SW 1271 (cell line): ENCODE measurements at regions not wholly inside any gene's neighbourhood (a gene's known extent, or its start where the extent isn't known, plus 50 kb on each side); places are given as distances from the start of the nearest gene placed in this dataset.
A peak's percentile ranks its signal among the peaks of the same experiment; 100 is the strongest.

ENCODE experiments used
- DNase-seq, 2 experiments: peaks; one replicate each; lab custom pipeline; 2025; lab: John Stamatoyannopoulos, UW

GRCh38 chr6:139602577-139602976 is 228.1 kb upstream of the CITED2 start:
- DNase-seq = no peak

GRCh38 chr6:139600919-139601475 is 226.5 kb upstream of the CITED2 start:
- no peak for DNase-seq

GRCh38 chr6:139600343-139600742 is 225.9 kb upstream of the CITED2 start:
- DNase-seq = no peak

- DNase-seq = no peak
Observed at GRCh38 chr6:139597771-139598755, 223.6 kb upstream of the CITED2 start.

GRCh38 chr6:139597087-139597763 is 222.8 kb upstream of the CITED2 start:
- DNase-seq = no peak

- DNase-seq = no peak
Observed at GRCh38 chr6:139595183-139595582, 220.7 kb upstream of the CITED2 start.

- DNase-seq = no peak
Observed at GRCh38 chr6:139594333-139594965, 220.0 kb upstream of the CITED2 start.

- DNase-seq = no peak
Observed at GRCh38 chr6:139593081-139593480, 218.6 kb upstream of the CITED2 start.

- no peak for DNase-seq
Observed at GRCh38 chr6:139592011-139592410, 217.6 kb upstream of the CITED2 start.

- no peak for DNase-seq
Observed at GRCh38 chr6:139591075-139591865, 216.8 kb upstream of the CITED2 start.

GRCh38 chr6:139590206-139590605 is 215.8 kb upstream of the CITED2 start:
- DNase-seq = no peak

- no peak for DNase-seq
Observed at GRCh38 chr6:139588734-139589593, 214.5 kb upstream of the CITED2 start.

GRCh38 chr6:139588076-139588639 is 213.7 kb upstream of the CITED2 start:
- DNase-seq = peak in 1 of 2 experiments; percentile 49

GRCh38 chr6:139587469-139587868 is 213.0 kb upstream of the CITED2 start:
- peak; percentile 17 to 81 for DNase-seq

GRCh38 chr6:139586273-139586672 is 211.8 kb upstream of the CITED2 start:
- no peak for DNase-seq

GRCh38 chr6:139584599-139584998 is 210.2 kb upstream of the CITED2 start:
- DNase-seq = no peak

GRCh38 chr6:139583420-139583819 is 209.0 kb upstream of the CITED2 start:
- peak; percentile 13 to 66 for DNase-seq

GRCh38 chr6:139582956-139583355 is 208.5 kb upstream of the CITED2 start:
- DNase-seq = no peak

- no peak for DNase-seq
Observed at GRCh38 chr6:139581485-139581865, 207.0 kb upstream of the CITED2 start.
